ENCODE measurements at regions not wholly inside any gene's neighbourhood (a gene's known extent, or its start where the extent isn't known, plus 50 kb on each side); places are given as distances from the start of the nearest gene placed in this dataset.

GRCh38 chr6:156391061-156391672 lies 386.0 kb upstream of the ARID1B start:
- no peaks in the 10 kb centered on the region for H3K4me1 ChIP-seq (ENCODE audit: insufficient read depth)
- no peak for DNase-seq
- WGBS, 3 donors = 70 to 82% (median 79%) methylated on average over 11 of the region's 11 CpGs
- no peak overlapping the region for H3K27ac ChIP-seq
- TF ChIP-seq, protein P1, sequence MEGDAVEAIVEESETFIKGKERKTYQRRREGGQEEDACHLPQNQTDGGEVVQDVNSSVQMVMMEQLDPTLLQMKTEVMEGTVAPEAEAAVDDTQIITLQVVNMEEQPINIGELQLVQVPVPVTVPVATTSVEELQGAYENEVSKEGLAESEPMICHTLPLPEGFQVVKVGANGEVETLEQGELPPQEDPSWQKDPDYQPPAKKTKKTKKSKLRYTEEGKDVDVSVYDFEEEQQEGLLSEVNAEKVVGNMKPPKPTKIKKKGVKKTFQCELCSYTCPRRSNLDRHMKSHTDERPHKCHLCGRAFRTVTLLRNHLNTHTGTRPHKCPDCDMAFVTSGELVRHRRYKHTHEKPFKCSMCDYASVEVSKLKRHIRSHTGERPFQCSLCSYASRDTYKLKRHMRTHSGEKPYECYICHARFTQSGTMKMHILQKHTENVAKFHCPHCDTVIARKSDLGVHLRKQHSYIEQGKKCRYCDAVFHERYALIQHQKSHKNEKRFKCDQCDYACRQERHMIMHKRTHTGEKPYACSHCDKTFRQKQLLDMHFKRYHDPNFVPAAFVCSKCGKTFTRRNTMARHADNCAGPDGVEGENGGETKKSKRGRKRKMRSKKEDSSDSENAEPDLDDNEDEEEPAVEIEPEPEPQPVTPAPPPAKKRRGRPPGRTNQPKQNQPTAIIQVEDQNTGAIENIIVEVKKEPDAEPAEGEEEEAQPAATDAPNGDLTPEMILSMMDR (IDR thresholded peaks at IDR 0.05) = no peak
- TF ChIP-seq EP300 (IDR thresholded peaks at IDR 0.05) = no peak
- TF ChIP-seq POLR2A (IDR thresholded peaks at IDR 0.05) = no peak
- intact Hi-C loops (cut with DNase I) = no loop called here
- H3K27me3 ChIP-seq = no peaks in the 10 kb centered on the region
- no peaks in the 10 kb centered on the region for H3K9me3 ChIP-seq
- no peak overlapping the region for H3K4me3 ChIP-seq
- H3K36me3 ChIP-seq = no peaks in the 10 kb centered on the region

DNA sequence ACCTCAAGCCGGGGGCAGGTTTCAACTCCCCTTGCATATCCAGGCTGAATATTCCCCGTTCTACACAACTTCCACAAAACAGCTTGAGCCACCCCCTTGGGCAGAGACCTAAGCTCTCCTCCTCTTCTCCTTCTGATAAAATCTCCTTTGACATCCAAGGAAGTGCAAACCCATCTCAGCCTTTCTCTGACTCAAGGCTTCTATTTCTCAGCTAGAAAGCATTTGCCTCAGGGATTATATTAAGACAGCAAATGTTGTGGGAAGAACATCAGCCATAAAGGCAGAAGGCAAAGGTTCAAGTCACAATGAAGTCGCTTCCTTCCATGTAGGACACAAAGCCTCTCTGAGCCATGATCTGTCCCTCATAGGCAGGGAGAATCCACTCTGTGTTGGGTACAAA lies 386.6 kb upstream of the ARID1B start:
- no peak for DNase-seq
- no peaks in the 10 kb centered on the region for H3K9me3 ChIP-seq
- H3K4me3 ChIP-seq = no peak overlapping the region
- intact Hi-C loops (cut with DNase I) = no loop called here
- TF ChIP-seq, protein P1 (IDR thresholded peaks at IDR 0.05) = no peak
- TF ChIP-seq EP300 (IDR thresholded peaks at IDR 0.05) = no peak
- no peak for TF ChIP-seq POLR2A (IDR thresholded peaks at IDR 0.05)
- H3K36me3 ChIP-seq = no peaks in the 10 kb centered on the region
- 37 to 48% (median 40%) methylated on average over 3 of the region's 3 CpGs for WGBS, 3 donors
- H3K27ac ChIP-seq = no peak overlapping the region
- no peaks in the 10 kb centered on the region for H3K4me1 ChIP-seq (ENCODE audit: insufficient read depth)
- no peaks in the 10 kb centered on the region for H3K27me3 ChIP-seq

DNA sequence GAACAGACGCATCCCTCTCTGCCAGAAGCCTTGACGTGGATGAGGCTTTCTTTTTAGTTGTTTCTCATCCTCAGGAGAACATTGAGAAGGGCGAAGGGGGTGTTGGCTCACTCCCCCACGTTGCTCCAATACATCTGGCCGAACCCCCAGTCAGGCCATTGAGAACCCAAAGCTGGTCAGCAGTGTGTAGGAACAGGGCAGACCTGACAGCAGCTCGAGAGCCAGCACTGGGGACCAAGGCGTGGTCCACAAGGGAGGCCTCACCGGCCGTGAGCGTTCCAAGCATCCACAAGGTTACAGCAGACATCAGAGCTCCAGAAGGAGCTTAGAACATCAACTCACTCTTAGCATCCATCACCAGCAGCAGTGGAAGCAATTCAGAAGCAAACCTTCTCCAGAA lies 387.9 kb upstream of the ARID1B start:
- Histone ChIP-seq H3K9me3 (no peaks in the 10 kb centered on the region), H3K4me3 (no peak overlapping the region), H3K27me3 (no peaks in the 10 kb centered on the region), H3K36me3 (no peaks in the 10 kb centered on the region), H3K27ac (no peak overlapping the region), H3K4me1 (ENCODE audit: insufficient read depth) (no peaks in the 10 kb centered on the region)
- intact Hi-C loops (cut with DNase I) = no loop called here
- no peak for DNase-seq
- TF ChIP-seq EP300 (IDR thresholded peaks at IDR 0.05) = no peak
- TF ChIP-seq POLR2A (IDR thresholded peaks at IDR 0.05) = no peak
- TF ChIP-seq, protein P1 (IDR thresholded peaks at IDR 0.05) = no peak
- 86 to 90% (median 88%) methylated on average over 10 of the region's 10 CpGs for WGBS, 3 donors

- intact Hi-C loops (cut with DNase I) = no loop called here
- DNase-seq = no peak
- TF ChIP-seq, protein P1 (IDR thresholded peaks at IDR 0.05) = no peak
- no peaks in the 10 kb centered on the region for H3K9me3 ChIP-seq
- H3K4me1 ChIP-seq (ENCODE audit: insufficient read depth) = no peaks in the 10 kb centered on the region
- no peak overlapping the region for H3K27ac ChIP-seq
- WGBS, 3 donors = 90 to 92% (median 92%) methylated on average over 4 of the region's 4 CpGs
- H3K4me3 ChIP-seq = no peak overlapping the region
- no peaks in the 10 kb centered on the region for H3K36me3 ChIP-seq
- H3K27me3 ChIP-seq = no peaks in the 10 kb centered on the region
Measured at GRCh38 chr6:156387472-156387871, 389.7 kb upstream of the ARID1B start.
